SU-DHL-6 (cell line): ENCODE measurements at regions not wholly inside any gene's neighbourhood (a gene's known extent, or its start where the extent isn't known, plus 50 kb on each side); places are given as distances from the start of the nearest gene placed in this dataset.

Source experiments
- H2AFZ ChIP-seq: fragments of 200-600 bp; sonication (generic); 2 replicates; pipeline ENCODE4 v1.6.1; 2014; ENCODE audit warnings: low read depth, mild to moderate bottlenecking, moderate library complexity, mixed read lengths, antibody characterized with exemption, low read length; ENCODE audit not compliant: severe bottlenecking
- H3F3A ChIP-seq: fragments of 200-600 bp; shearing (Covaris generic); 2 replicates; pipeline ENCODE4 v1.6.0; 2016; ENCODE audit warnings: antibody characterized with exemption, mild to moderate bottlenecking; ENCODE audit not compliant: insufficient read depth
- H3K27ac ChIP-seq: fragments of 200-600 bp; sonication (generic); 2 replicates; pipeline ENCODE4 v1.5.1; 2016; ENCODE audit warnings: low read depth, mild to moderate bottlenecking, low read length, moderate library complexity, mixed read lengths
- H3K27me3 ChIP-seq: fragments of 200-600 bp; sonication (generic), shearing (Covaris generic); 2 replicates; pipeline ENCODE4 v1.6.0; 2014; ENCODE audit warnings: mild to moderate bottlenecking, low read length
- H3K36me3 ChIP-seq: fragments of 200-600 bp; sonication (generic); 2 replicates; pipeline ENCODE4 v1.6.1; 2014; ENCODE audit warnings: mild to moderate bottlenecking, low read length, mixed read lengths
- H3K4me2 ChIP-seq: fragments of 300-600, 200-600 bp; shearing (Covaris generic), sonication (generic); 2 replicates; pipeline ENCODE4 v1.6.0; 2014; ENCODE audit warnings: low read length, low read depth, mild to moderate bottlenecking; ENCODE audit not compliant: poor library complexity, severe bottlenecking
- H3K4me3 ChIP-seq: fragments of 200-600 bp; sonication (generic); 2 replicates; pipeline ENCODE4 v1.5.1; 2014; ENCODE audit warnings: antibody characterized with exemption, low read length, mild to moderate bottlenecking, mixed read lengths; ENCODE audit not compliant: insufficient read depth, poor library complexity, severe bottlenecking
- H3K79me2 ChIP-seq: fragments of 200-600 bp; sonication (generic); 2 replicates; pipeline ENCODE4 v1.6.1; 2014; ENCODE audit warnings: mild to moderate bottlenecking, low read length, moderate library complexity; ENCODE audit not compliant: insufficient read depth
- H3K9ac ChIP-seq: fragments of 200-600 bp; sonication (generic); 2 replicates; pipeline ENCODE4 v1.7.0; 2014; ENCODE audit warnings: mild to moderate bottlenecking, low read length
- H3K9me2 ChIP-seq: fragments of 200-600 bp; sonication (generic); replicated peaks from 2 replicates; pipeline ENCODE4 v1.6.1; 2014; ENCODE audit warnings: low read length; ENCODE audit not compliant: insufficient read depth
- H3K9me3 ChIP-seq: fragments of 200-600 bp; sonication (generic); 2 replicates; pipeline ENCODE4 v1.6.1; 2014; ENCODE audit warnings: low read length, mixed read lengths; ENCODE audit not compliant: insufficient read depth
- H4K20me1 ChIP-seq: fragments of 200-600 bp; sonication (generic); 2 replicates; pipeline ENCODE4 v1.6.1; 2014; ENCODE audit warnings: low read depth, mild to moderate bottlenecking, antibody characterized with exemption, low read length, moderate library complexity, mixed read lengths
- CTCF ChIP-seq: fragments of 200-600 bp; sonication (generic); IDR thresholded peaks from one replicate; pipeline ENCODE4 v1.5.1; 2017; ENCODE audit warnings: antibody characterized with exemption, mild to moderate bottlenecking, low read length, moderate library complexity; ENCODE audit not compliant: insufficient read depth, poor library complexity, severe bottlenecking
- EZH2phosphoT487 ChIP-seq: fragments of 200-600 bp; sonication (generic), shearing (Covaris generic); conservative IDR thresholded peaks from 2 replicates; pipeline ENCODE4 v1.6.1; 2018; ENCODE audit warnings: mild to moderate bottlenecking, antibody characterized with exemption, low read length, moderate library complexity, mixed read lengths

GRCh38 chr11:76721755-76722677 lies 51.5 kb upstream of the LRRC32 start:
- Histone ChIP-seq H3K9ac (no peak overlapping the region), H3F3A (no peaks in the 10 kb centered on the region), H3K9me2 (no peaks in the 10 kb centered on the region), H3K4me2 (no peak overlapping the region), H3K9me3 (no peaks in the 10 kb centered on the region), H3K27me3 (no peaks in the 10 kb centered on the region), H4K20me1 (no peaks in the 10 kb centered on the region), H2AFZ (no peak overlapping the region), H3K36me3 (no peaks in the 10 kb centered on the region), H3K79me2 (no peaks in the 10 kb centered on the region), H3K4me3 (no peak overlapping the region), H3K27ac (no peak overlapping the region)
- TF ChIP-seq EZH2phosphoT487 (no peak), CTCF (peak; percentile 76)

GRCh38 chr11:76723142-76723541 lies 52.6 kb upstream of the LRRC32 start:
- Histone ChIP-seq H3K27me3 (no peaks in the 10 kb centered on the region), H3K79me2 (no peaks in the 10 kb centered on the region), H3K4me3 (no peak overlapping the region), H3F3A (no peaks in the 10 kb centered on the region), H3K9ac (no peak overlapping the region), H3K9me3 (no peaks in the 10 kb centered on the region), H4K20me1 (no peaks in the 10 kb centered on the region), H3K36me3 (no peaks in the 10 kb centered on the region), H2AFZ (no peak overlapping the region), H3K27ac (no peak overlapping the region), H3K9me2 (no peaks in the 10 kb centered on the region), H3K4me2 (no peak overlapping the region)
- TF ChIP-seq EZH2phosphoT487 (no peak), CTCF (no peak)

- H3K27me3 ChIP-seq, result no peaks in the 10 kb centered on the region
- H2AFZ ChIP-seq, result no peak overlapping the region
- H3K9me2 ChIP-seq, result no peaks in the 10 kb centered on the region
- no peak overlapping the region for H3K9ac ChIP-seq
- no peaks in the 10 kb centered on the region for H3K9me3 ChIP-seq
- no peaks in the 10 kb centered on the region for H3K36me3 ChIP-seq
- H3K4me3 ChIP-seq, result no peak overlapping the region
- H3F3A ChIP-seq, result no peaks in the 10 kb centered on the region
- no peak for TF ChIP-seq EZH2phosphoT487
- TF ChIP-seq CTCF, result no peak
- H4K20me1 ChIP-seq, result no peaks in the 10 kb centered on the region
- no peak overlapping the region for H3K27ac ChIP-seq
- H3K4me2 ChIP-seq, result no peak overlapping the region
- H3K79me2 ChIP-seq, result no peaks in the 10 kb centered on the region
These were observed 53.0 kb upstream of the LRRC32 start for GRCh38 chr11:76723548-76723947.
